H9 (cell line): ENCODE measurements at regions not wholly inside any gene's neighbourhood (a gene's known extent, or its start where the extent isn't known, plus 50 kb on each side); places are given as distances from the start of the nearest gene placed in this dataset.

Experiments
- DNase-seq: peaks from one replicate; pipeline ENCODE4 v3.0.0-alpha.2; 2017
- H2AFZ ChIP-seq: one replicate; pipeline ENCODE4 v1.6.1; 2013; ENCODE audit warnings: mild to moderate bottlenecking, low read length, control low read depth, moderate library complexity
- H2AK5ac ChIP-seq: 2 replicates; pipeline ENCODE4 v1.6.1; 2013; ENCODE audit warnings: low read length, control low read depth, mixed read lengths; ENCODE audit not compliant: insufficient read length
- H2BK120ac ChIP-seq: one replicate; pipeline ENCODE4 v1.6.1; 2013; ENCODE audit warnings: low read depth, mild to moderate bottlenecking, low read length, control low read depth, inconsistent platforms; ENCODE audit not compliant: poor library complexity, severe bottlenecking
- H2BK12ac ChIP-seq: 2 replicates; pipeline ENCODE4 v1.6.1; 2013; ENCODE audit warnings: low read length, control low read depth, mixed read lengths, low read depth; ENCODE audit not compliant: insufficient read length
- H2BK15ac ChIP-seq: 2 replicates; pipeline ENCODE4 v1.6.1; 2013; ENCODE audit warnings: low read depth, low read length, control low read depth
- H2BK20ac ChIP-seq: one replicate; pipeline ENCODE4 v1.6.1; 2013; ENCODE audit warnings: low read depth, mild to moderate bottlenecking, low read length, control low read depth, inconsistent platforms; ENCODE audit not compliant: poor library complexity, severe bottlenecking
- H2BK5ac ChIP-seq: 2 replicates; pipeline ENCODE4 v1.6.1; 2013; ENCODE audit warnings: low read length, control low read depth, mixed read lengths; ENCODE audit not compliant: insufficient read length
- H3K14ac ChIP-seq: 2 replicates; pipeline ENCODE4 v1.6.1; 2013; ENCODE audit warnings: low read length, control low read depth; ENCODE audit not compliant: insufficient read depth
- H3K18ac ChIP-seq: 2 replicates; pipeline ENCODE4 v1.6.1; 2013; ENCODE audit warnings: low read depth, mild to moderate bottlenecking, mixed read lengths, low read length, control low read depth; ENCODE audit not compliant: insufficient read length
- H3K23ac ChIP-seq: 2 replicates; pipeline ENCODE4 v1.6.1; 2013; ENCODE audit warnings: low read length, control low read depth, mixed read lengths, low read depth; ENCODE audit not compliant: insufficient read length
- H3K23me2 ChIP-seq: 2 replicates; pipeline ENCODE4 v1.6.1; 2013; ENCODE audit warnings: low read depth, mild to moderate bottlenecking, mixed read lengths, low read length, control low read depth; ENCODE audit not compliant: insufficient read length, poor library complexity, severe bottlenecking
- H3K27ac ChIP-seq: 2 replicates; pipeline ENCODE4 v1.5.1; 2013; ENCODE audit warnings: low read length, control low read depth, mixed read lengths, low read depth; ENCODE audit not compliant: insufficient read length
- H3K27me3 ChIP-seq: 2 replicates; pipeline ENCODE4 v1.6.1; 2013; ENCODE audit warnings: low read length, control low read depth, inconsistent platforms; ENCODE audit not compliant: insufficient read depth
- H3K4ac ChIP-seq: 2 replicates; pipeline ENCODE4 v1.6.1; 2013; ENCODE audit warnings: low read depth, mild to moderate bottlenecking, control low read depth, inconsistent platforms, low read length, moderate library complexity
- H3K4me1 ChIP-seq: 2 replicates; pipeline ENCODE4 v1.6.1; 2013; ENCODE audit warnings: low read length, control low read depth, inconsistent platforms; ENCODE audit not compliant: insufficient read depth
- H3K4me2 ChIP-seq: 2 replicates; pipeline ENCODE4 v1.6.1; 2013; ENCODE audit warnings: low read length, control low read depth, mixed read lengths; ENCODE audit not compliant: insufficient read length, insufficient read depth
- H3K56ac ChIP-seq: 2 replicates; pipeline ENCODE4 v1.6.1; 2013; ENCODE audit warnings: low read depth, mild to moderate bottlenecking, mixed read lengths, low read length, control low read depth; ENCODE audit not compliant: insufficient read length
- H3K79me1 ChIP-seq: 2 replicates; pipeline ENCODE4 v1.6.1; 2013; ENCODE audit warnings: low read depth, mild to moderate bottlenecking, moderate library complexity, low read length, control low read depth, inconsistent platforms; ENCODE audit not compliant: insufficient read depth, poor library complexity, severe bottlenecking
- H3K79me2 ChIP-seq: 2 replicates; pipeline ENCODE4 v1.6.1; 2013; ENCODE audit warnings: low read length, control low read depth, inconsistent platforms; ENCODE audit not compliant: insufficient read depth
- H3K9ac ChIP-seq: 2 replicates; pipeline ENCODE4 v1.6.1; 2013; ENCODE audit warnings: low read length, control low read depth, mixed read lengths; ENCODE audit not compliant: insufficient read length; ENCODE audit errors: extremely low read depth
- H3K9me3 ChIP-seq: one replicate; pipeline ENCODE4 v1.6.1; 2013; ENCODE audit warnings: low read depth, low read length, inconsistent platforms; ENCODE audit not compliant: control insufficient read depth
- H3T11ph ChIP-seq: one replicate; pipeline ENCODE4 v1.6.1; 2013; ENCODE audit warnings: mild to moderate bottlenecking, low read length, control low read depth, inconsistent platforms
- H4K20me1 ChIP-seq: one replicate; pipeline ENCODE4 v1.6.1; 2013; ENCODE audit not compliant: control insufficient read depth, insufficient read length, insufficient read depth
- H4K5ac ChIP-seq: 2 replicates; pipeline ENCODE4 v1.6.1; 2013; ENCODE audit warnings: low read depth, mild to moderate bottlenecking, mixed read lengths, low read length, control low read depth; ENCODE audit not compliant: insufficient read length
- H4K8ac ChIP-seq: replicated peaks from 2 replicates; pipeline ENCODE4 v1.6.1; 2013; ENCODE audit warnings: low read length, control low read depth, mixed read lengths, low read depth; ENCODE audit not compliant: insufficient read length
- H4K91ac ChIP-seq: 2 replicates; pipeline ENCODE4 v1.6.1; 2013; ENCODE audit warnings: low read depth, mild to moderate bottlenecking, moderate library complexity, mixed read lengths, low read length, control low read depth; ENCODE audit not compliant: insufficient read length
- H3K27ac Mint-ChIP-seq, 3 experiments: 2 replicates in 2 of 3; 3 replicates in 1 of 3; pipeline ENCODE4 v1.8.0; 2020 to 2021; ENCODE audit warnings: mixed read lengths in 3 of 3, mild to moderate bottlenecking in 1 of 3, moderate library complexity in 1 of 3
- H3K27me3 Mint-ChIP-seq: 2 replicates; pipeline ENCODE4 v1.8.0; 2021; ENCODE audit warnings: low read depth, mild to moderate bottlenecking, moderate library complexity, mixed read lengths
- H3K36me3 Mint-ChIP-seq, 3 experiments: 2 replicates in 2 of 3; 3 replicates in 1 of 3; pipeline ENCODE4 v1.8.0; 2020 to 2021; ENCODE audit warnings: low read depth in 3 of 3, mixed read lengths in 3 of 3; ENCODE audit not compliant: insufficient read depth in 1 of 3
- H3K4me1 Mint-ChIP-seq, 2 experiments: 2 replicates each; pipeline ENCODE4 v1.8.0; 2020; ENCODE audit warnings: mixed read lengths in 2 of 2
- H3K4me3 Mint-ChIP-seq, 2 experiments: 2 replicates in 1 of 2; 3 replicates in 1 of 2; pipeline ENCODE4 v1.8.0; 2020 to 2021; ENCODE audit warnings: mild to moderate bottlenecking in 2 of 2, mixed read lengths in 2 of 2, moderate library complexity in 1 of 2
- H3K9me3 Mint-ChIP-seq, 2 experiments: 2 replicates in 1 of 2; 3 replicates in 1 of 2; pipeline ENCODE4 v1.8.0; 2020; ENCODE audit warnings: mild to moderate bottlenecking in 2 of 2, mixed read lengths in 2 of 2, moderate library complexity in 1 of 2
- WGBS: extraction: QIAGEN DNeasy Blood & Tissue Kit; methylation state at CpG from one replicate; pipeline ENCODE4 v1.1.7; 2013; ENCODE audit warnings: missing lambda C conversion rate, low lambda C conversion rate, mixed read lengths; ENCODE audit not compliant: insufficient read length; ENCODE audit errors: extremely low coverage; 5-methylcytosine and 5-hydroxymethylcytosine counted together
- TF ChIP-seq, protein P1 (sequence below): fragments of 200-600 bp; sonication (generic); conservative IDR thresholded peaks from 3 replicates; pipeline ENCODE4 v1.8.0; 2021; ENCODE audit warnings: antibody characterized with exemption, mild to moderate bottlenecking

DNA sequence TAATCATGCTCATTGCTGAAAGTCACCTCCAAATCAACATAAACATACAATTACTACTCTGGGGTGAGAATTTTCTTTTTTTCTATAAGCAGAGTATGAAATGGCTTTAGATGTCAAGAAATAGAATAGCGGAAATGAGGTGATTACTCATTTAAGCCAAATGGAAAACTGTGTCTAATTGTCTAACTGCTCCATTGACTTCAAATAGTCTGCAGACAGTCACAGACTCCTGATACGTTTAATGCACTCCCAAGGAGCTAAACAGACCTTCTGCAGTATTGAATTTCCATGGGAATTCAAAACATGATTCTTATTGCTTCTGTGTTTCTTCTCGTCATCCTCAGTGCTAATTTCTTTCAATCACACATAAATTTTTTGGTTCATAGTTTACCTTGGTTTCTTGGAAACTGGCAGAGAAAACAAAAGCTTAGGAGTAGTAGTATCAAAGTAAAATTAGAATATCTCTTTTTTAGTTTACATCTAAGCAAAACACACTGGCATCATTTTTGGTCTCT, 865.2 kb upstream of the SLC10A2 start:
- TF ChIP-seq, protein P1, sequence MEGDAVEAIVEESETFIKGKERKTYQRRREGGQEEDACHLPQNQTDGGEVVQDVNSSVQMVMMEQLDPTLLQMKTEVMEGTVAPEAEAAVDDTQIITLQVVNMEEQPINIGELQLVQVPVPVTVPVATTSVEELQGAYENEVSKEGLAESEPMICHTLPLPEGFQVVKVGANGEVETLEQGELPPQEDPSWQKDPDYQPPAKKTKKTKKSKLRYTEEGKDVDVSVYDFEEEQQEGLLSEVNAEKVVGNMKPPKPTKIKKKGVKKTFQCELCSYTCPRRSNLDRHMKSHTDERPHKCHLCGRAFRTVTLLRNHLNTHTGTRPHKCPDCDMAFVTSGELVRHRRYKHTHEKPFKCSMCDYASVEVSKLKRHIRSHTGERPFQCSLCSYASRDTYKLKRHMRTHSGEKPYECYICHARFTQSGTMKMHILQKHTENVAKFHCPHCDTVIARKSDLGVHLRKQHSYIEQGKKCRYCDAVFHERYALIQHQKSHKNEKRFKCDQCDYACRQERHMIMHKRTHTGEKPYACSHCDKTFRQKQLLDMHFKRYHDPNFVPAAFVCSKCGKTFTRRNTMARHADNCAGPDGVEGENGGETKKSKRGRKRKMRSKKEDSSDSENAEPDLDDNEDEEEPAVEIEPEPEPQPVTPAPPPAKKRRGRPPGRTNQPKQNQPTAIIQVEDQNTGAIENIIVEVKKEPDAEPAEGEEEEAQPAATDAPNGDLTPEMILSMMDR = no peak
- H4K8ac ChIP-seq = no peak overlapping the region
- H2BK120ac ChIP-seq = no peak overlapping the region
- H3K4me1 Mint-ChIP-seq = no peaks in the 10 kb centered on the region
- H2AFZ ChIP-seq = no peak overlapping the region
- H4K5ac ChIP-seq = no peak overlapping the region
- no peak overlapping the region for H3K23ac ChIP-seq
- H2BK12ac ChIP-seq = no peak overlapping the region
- no peak overlapping the region for H3K27ac Mint-ChIP-seq
- H3K9ac ChIP-seq = no peak overlapping the region
- H2AK5ac ChIP-seq = no peak overlapping the region
- no peak overlapping the region for H3K4ac ChIP-seq
- no peaks in the 10 kb centered on the region for H3K4me1 ChIP-seq
- H3K36me3 Mint-ChIP-seq = peaks cover 5 to 14% (median 6%) of the 10 kb centered on the region in 3 experiments; a peak in 5 of 7 replicates
- H3K27me3 Mint-ChIP-seq = no peaks in the 10 kb centered on the region
- H3K56ac ChIP-seq = no peak overlapping the region
- peaks cover 13 to 20% of the 10 kb centered on the region in 2 experiments for H3K9me3 Mint-ChIP-seq
- no peak overlapping the region for H4K91ac ChIP-seq
- no peaks in the 10 kb centered on the region for H4K20me1 ChIP-seq
- no peaks in the 10 kb centered on the region for H3K9me3 ChIP-seq
- H3K4me3 Mint-ChIP-seq = no peak overlapping the region
- no peaks in the 10 kb centered on the region for H3K79me1 ChIP-seq
- H3K27ac ChIP-seq = no peak overlapping the region
- H3K4me2 ChIP-seq = no peak overlapping the region
- H3K18ac ChIP-seq = no peak overlapping the region
- H3T11ph ChIP-seq = no peak overlapping the region
- no peaks in the 10 kb centered on the region for H3K79me2 ChIP-seq
- no peak overlapping the region for H3K14ac ChIP-seq
- H2BK15ac ChIP-seq = no peak overlapping the region
- no peaks in the 10 kb centered on the region for H3K23me2 ChIP-seq
- WGBS = no CpG with 5 or more reads among the region's 3 CpGs
- H3K27me3 ChIP-seq = no peaks in the 10 kb centered on the region
- DNase-seq = no peak
- H2BK5ac ChIP-seq = no peak overlapping the region
- H2BK20ac ChIP-seq = no peak overlapping the region
